ENCODE measurements at regions not wholly inside any gene's neighbourhood (a gene's known extent, or its start where the extent isn't known, plus 50 kb on each side); places are given as distances from the start of the nearest gene placed in this dataset.

- Mint-ChIP-seq H3K4me3 (no peak overlapping the region), H3K27ac (no peak overlapping the region), H3K4me1 (no peaks in the 10 kb centered on the region), H3K9me3 (no peaks in the 10 kb centered on the region), H3K36me3 (ENCODE audit: low read depth) (no peaks in the 10 kb centered on the region), H3K27me3 (ENCODE audit: low read depth) (no peaks in the 10 kb centered on the region)
- TF ChIP-seq CTCF (IDR thresholded peaks at IDR 0.05; ENCODE audit: unreplicated experiment in 3 of 3): no peak
These were observed 121.9 kb upstream of the EPHA3 start for GRCh38 chr3:88985491-88985890.

- TF ChIP-seq CTCF (IDR thresholded peaks at IDR 0.05; ENCODE audit: unreplicated experiment in 3 of 3): no peak
- no peak overlapping the region for H3K4me3 Mint-ChIP-seq
- H3K9me3 Mint-ChIP-seq: no peaks in the 10 kb centered on the region
- H3K27me3 Mint-ChIP-seq (ENCODE audit: low read depth): no peaks in the 10 kb centered on the region
- no peaks in the 10 kb centered on the region for H3K4me1 Mint-ChIP-seq
- H3K36me3 Mint-ChIP-seq (ENCODE audit: low read depth): no peaks in the 10 kb centered on the region
- H3K27ac Mint-ChIP-seq: no peak overlapping the region
These were observed 120.6 kb upstream of the EPHA3 start for GRCh38 chr3:88986834-88987233.

GRCh38 chr3:88987776-88988175 is 119.6 kb upstream of the EPHA3 start:
- Mint-ChIP-seq H3K27me3 (ENCODE audit: low read depth) (no peaks in the 10 kb centered on the region), H3K27ac (no peak overlapping the region), H3K9me3 (no peaks in the 10 kb centered on the region), H3K36me3 (ENCODE audit: low read depth) (no peaks in the 10 kb centered on the region), H3K4me1 (no peaks in the 10 kb centered on the region), H3K4me3 (no peak overlapping the region)
- TF ChIP-seq CTCF (IDR thresholded peaks at IDR 0.05; ENCODE audit: unreplicated experiment in 3 of 3): no peak

- H3K36me3 Mint-ChIP-seq (ENCODE audit: low read depth): no peaks in the 10 kb centered on the region
- no peak overlapping the region for H3K27ac Mint-ChIP-seq
- no peaks in the 10 kb centered on the region for H3K27me3 Mint-ChIP-seq (ENCODE audit: low read depth)
- H3K9me3 Mint-ChIP-seq: no peaks in the 10 kb centered on the region
- TF ChIP-seq CTCF (IDR thresholded peaks at IDR 0.05; ENCODE audit: unreplicated experiment in 3 of 3): no peak
- H3K4me3 Mint-ChIP-seq: no peak overlapping the region
- no peaks in the 10 kb centered on the region for H3K4me1 Mint-ChIP-seq
These were observed 118.5 kb upstream of the EPHA3 start for GRCh38 chr3:88988906-88989305.

GRCh38 chr3:88991496-88991895 is 115.9 kb upstream of the EPHA3 start:
- TF ChIP-seq CTCF (IDR thresholded peaks at IDR 0.05; ENCODE audit: unreplicated experiment in 3 of 3): no peak

GRCh38 chr3:88996691-88997090 is 110.7 kb upstream of the EPHA3 start:
- H3K4me3 Mint-ChIP-seq: no peak overlapping the region
- peaks cover 4% of the 10 kb centered on the region for H3K4me1 Mint-ChIP-seq
- no peak overlapping the region for H3K27ac Mint-ChIP-seq
- H3K27me3 Mint-ChIP-seq (ENCODE audit: low read depth): no peaks in the 10 kb centered on the region
- peaks cover 2% of the 10 kb centered on the region for H3K9me3 Mint-ChIP-seq
- no peak for TF ChIP-seq CTCF (IDR thresholded peaks at IDR 0.05; ENCODE audit: unreplicated experiment in 3 of 3)
- H3K36me3 Mint-ChIP-seq (ENCODE audit: low read depth): no peaks in the 10 kb centered on the region

More at GRCh38 chr3:88991496-88991895, 115.9 kb upstream of the EPHA3 start:
- no peaks in the 10 kb centered on the region for H3K27me3 Mint-ChIP-seq (ENCODE audit: low read depth)
- no peaks in the 10 kb centered on the region for H3K36me3 Mint-ChIP-seq (ENCODE audit: low read depth)
- no peak overlapping the region for H3K27ac Mint-ChIP-seq
- H3K9me3 Mint-ChIP-seq: no peaks in the 10 kb centered on the region
- no peak overlapping the region for H3K4me3 Mint-ChIP-seq
- H3K4me1 Mint-ChIP-seq: no peaks in the 10 kb centered on the region
